Stimulated activated CD8-positive, alpha-beta memory T cell treated with anti-CD3 and anti-CD28 coated beads, Interleukin-15, amount 100 ng/mL, for 1 hour (primary cell): ENCODE measurements at regions not wholly inside any gene's neighbourhood (a gene's known extent, or its start where the extent isn't known, plus 50 kb on each side); places are given as distances from the start of the nearest gene placed in this dataset.
"Not testable (repeated sequence)": the region's sequence is repeated elsewhere in the genome, so short reads cannot be mapped to it uniquely, and the experiment has no call there.

Experiments used
- DNase-seq: peaks from one replicate; pipeline ENCODE4 v3.0.0-alpha.2; 2020; ENCODE audit warnings: low read depth

DNA sequence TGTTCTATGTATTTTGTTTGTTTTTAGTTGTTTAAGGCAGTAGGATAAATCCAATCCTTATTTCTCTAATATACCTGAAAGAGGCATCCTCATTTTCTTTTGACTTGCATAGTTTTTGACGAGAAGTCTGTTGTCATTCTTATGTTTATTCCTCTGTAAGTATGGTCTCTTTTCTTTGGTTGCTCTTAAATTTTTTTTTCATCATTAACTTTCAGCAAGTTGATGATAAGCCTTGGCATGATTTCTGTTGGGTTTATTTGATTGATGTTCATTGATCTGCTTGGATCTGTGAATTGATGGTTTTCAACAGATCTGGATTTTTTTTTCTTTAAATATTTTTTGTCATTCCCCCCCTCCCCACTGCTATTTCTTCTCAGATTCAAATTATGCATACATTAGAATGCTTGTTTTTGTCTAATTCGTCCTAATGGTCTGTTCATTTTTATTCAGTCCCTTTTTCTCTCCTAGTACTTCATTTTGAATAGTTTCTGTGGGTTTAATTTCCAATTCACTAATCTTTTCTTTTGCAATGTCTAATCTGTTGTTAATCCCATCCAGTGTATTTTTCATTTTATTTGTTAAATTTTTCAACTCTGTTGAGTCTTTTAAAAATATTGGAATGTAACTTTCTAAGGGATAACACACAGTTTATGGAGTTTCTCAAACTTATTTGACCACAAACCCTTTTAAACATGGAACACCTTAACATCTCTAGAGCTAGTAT is 495.9 kb downstream of the CSNK1G3 start:
- DNase-seq = no peak

DNA sequence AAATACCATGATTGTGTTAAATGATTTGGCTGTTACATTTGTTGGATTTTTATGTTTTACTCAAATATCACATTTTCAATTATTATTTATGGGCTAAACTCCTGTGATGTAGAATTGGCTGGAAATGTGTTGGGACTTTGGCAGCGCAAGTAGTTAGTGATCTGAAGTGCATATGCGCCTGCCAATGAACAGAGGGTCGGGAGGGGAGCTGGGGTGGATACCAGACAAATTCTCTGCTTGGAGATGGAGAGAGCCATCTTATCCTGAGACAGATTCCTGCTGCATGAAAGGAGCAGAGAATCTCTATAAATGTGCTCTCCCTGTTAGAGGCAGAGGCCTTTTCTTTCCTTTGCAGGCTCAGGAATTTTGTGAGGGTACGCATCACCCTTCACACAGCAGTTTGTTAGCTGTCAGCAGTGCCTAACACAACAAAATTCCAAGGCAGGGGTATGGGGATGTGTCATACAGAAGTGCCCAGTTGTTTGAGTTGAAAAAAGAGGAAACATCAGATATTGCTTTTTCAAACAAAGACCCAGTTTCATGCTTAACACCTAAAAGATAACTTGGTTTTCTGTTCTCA is 489.1 kb downstream of the CSNK1G3 start:
- DNase-seq = no peak

DNA sequence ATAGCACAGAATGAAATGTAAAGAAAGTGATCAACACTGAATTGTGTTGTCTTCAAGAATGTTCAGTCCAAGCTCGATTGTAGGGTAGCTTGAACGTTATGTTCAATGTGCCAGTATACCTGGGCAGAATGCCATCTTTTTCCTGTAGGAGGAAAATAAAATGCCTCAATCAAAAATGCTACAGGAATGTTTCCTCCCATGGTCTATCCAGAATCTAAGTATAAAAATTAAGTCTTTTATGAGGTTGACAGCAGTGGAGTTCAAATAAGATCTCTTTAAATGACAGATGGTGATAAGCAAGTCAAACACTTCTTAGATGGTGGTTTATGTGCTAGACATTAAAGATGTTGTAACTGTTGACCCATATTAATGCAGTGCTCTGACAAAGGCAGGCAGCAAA is 488.6 kb downstream of the CSNK1G3 start:
- DNase-seq = no peak

DNA sequence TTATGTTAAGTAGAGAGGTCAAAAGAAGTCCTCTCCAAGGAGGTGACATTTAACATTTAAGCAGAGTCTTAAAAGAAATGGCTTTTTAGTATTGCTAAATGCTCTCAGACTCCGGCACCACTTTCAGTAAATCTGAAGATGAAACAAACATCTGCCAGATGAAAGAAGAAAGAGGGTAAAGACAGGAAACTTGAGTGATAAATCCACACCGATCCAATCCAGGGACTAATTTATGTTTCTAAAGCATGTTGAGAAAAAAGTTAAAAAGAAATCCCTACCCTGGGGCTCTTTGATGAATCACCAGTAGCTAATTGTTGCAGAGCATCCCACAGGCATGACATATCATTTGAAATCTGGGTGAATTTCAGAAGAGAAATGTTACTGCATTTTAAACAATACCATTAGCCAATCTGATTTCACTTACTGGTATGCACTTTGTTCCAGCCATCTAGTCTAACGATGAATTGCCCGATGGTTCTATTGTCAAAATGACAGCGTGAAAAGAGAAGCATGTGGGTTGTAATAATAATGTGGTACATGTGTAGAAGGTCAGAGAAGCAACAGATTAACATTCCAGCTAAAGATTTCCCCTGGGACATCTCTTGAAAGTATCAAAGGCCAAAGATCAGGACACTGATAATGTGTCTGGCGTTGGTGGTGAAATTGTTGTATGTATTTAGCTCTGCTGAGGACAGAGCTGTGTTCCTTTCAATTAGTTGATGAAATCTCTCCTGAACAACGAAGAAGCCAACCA is 485.7 kb downstream of the CSNK1G3 start:
- no peak for DNase-seq

DNA sequence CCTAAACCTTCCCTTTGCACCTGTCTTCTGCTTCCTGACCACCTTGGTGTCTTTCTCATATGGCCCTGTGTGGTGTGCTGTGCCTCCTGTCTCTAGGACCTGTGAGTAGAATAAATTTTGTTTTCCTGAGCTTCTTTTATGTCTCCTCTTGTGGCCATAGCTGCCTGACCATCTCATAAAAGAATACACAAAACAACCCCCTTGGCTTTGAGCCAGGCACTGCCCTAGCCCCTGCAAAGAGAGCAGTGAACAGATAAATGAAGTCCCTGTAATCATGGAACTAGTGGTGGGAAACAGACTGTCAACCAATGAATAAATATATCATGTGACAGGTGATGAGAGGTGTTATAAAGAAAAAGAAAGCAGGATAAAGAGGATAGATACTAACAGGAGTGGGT is 485.1 kb downstream of the CSNK1G3 start:
- no peak for DNase-seq

DNA sequence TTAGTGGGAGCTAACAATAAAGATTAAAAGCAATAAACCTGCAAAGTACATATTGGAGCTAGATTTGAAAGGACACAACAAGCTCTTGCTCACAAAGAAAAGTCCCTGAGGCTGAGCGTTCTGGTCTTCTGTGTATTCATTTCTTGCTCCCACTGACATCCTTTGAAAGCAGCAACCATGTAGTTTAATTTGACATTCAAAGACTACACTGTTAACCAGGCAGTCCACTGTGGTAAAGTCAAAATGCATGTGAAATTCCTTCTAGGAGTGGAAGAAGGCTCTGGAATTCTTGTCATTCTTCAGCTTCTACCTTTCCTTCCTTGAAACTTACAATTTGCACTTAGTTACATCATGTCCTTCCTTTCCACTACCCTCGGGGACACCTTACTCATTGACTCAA is 480.7 kb downstream of the CSNK1G3 start:
- no peak for DNase-seq

DNA sequence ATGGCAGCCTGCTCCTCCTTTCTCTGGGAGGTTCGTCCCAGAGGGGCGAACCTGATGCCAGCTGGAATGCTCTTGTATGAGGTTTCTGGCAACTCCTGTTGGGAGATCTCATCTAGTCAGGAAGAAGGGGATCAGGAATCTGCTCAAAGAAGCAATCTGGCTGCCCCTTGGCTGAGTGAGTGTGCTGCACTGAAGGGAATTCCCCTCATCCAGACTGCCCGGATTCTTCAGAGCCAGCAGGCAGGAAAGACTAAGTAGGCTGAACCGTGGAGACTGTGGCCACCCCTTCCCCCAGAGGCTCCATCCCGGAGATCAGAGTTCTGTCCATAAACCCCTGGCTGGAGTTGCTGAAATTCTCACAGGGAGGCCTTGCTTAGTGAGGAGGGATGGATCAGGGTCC is 476.0 kb downstream of the CSNK1G3 start:
- no peak for DNase-seq

DNA sequence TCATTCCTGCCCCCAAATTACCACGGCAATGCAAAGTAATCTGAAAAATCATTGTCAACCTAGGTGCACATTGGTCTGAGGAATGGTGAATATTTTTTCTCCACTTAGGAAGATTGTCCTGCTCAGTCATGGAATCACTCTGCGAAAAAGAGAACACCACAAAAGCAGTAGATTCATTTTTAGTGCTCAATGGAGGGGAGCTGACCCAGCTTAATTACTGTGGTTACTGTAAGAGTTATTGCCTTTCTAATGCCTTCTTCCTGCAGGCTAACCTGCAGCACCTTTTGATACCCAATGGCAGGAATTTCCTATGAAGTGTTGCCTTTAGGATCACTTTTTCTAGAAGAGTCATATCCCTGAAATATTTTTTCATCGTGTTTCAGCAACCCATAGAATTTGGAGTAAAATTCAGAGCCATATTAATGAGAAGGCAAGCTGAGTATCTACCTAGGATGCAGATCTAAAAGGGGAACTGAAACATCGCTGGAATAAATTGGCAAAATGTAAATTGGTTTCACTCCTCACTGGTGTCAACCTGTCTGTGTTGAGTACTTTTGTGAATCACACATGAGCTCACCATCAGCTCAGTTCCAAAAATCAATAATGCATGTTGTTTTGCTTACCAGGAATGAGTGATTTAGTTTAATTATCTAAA is 464.5 kb downstream of the CSNK1G3 start:
- no peak for DNase-seq

DNA sequence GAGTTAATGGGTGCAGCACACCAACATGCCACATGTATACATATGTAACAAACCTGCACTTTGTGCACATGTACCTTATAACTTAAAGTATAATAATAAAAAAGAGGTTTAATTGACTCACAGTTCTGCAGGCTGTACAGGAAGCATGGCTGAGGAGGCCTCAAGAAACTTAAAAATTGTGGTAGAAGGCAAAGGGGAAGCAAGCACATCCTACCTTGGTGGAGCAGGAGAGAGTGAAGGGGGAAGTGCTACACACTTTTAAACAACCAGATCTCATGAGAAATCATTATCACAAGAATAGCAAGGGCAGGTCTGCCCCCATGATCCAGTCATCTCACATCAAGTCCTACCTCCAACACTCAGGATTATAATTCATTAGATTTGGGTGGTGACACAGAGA is 463.5 kb downstream of the CSNK1G3 start:
- not testable (repeated sequence) for DNase-seq

DNA sequence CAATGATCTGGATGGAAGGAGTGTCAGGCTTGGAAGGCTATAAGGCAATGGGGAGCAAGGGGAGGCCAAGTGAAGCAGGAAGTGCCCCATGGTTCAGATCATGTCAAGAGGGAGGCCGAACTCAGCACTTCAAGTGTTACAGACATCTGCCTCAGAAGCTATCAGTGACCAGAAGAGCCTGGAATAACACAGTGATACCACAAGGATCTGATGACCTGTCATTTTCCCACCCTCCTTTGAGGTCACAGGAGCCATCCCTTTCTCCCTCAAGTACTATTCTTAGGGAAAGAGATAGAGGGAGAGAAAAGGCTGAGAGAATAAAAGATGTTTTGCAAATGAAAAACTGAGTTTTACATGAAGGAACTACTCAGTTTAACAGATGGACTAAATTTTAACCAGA is 454.8 kb downstream of the CSNK1G3 start:
- no peak for DNase-seq

DNA sequence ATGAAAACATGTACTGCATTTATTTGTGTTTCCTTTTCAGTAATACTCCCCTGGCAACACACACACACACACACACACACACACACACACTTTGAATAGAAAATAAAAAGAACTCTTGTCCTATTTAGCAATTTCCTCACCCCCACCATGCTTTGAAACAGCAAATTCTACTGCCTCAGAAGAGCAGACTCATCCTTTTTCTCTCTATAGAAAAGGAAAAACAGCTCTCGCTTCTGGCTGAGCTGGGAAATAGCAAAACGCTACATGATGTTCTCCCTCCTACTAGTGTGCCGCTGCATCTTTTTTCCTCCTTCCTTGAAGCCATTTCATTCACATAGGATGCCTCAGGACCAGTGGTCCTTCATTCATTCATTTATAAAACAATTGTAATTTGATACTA is 453.6 kb downstream of the CSNK1G3 start:
- no peak for DNase-seq

DNA sequence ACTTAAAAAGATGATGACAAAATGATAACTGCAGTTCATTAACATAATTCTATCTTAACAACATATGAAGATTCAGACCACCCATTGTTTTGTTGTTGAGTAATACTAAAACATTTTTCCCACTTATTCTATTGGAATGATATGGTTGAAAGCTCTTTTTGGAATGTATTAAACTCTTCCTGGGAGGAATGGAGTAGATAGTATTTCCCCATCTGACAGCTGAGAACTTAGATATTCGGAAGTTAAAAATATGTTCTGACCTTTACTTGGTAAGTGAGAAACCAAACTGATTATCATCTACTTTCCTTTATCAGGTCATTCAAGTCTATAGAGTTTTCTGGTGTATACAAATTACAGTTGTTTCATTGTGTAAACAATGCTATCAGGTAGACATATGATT is 452.9 kb downstream of the CSNK1G3 start:
- no peak for DNase-seq

DNA sequence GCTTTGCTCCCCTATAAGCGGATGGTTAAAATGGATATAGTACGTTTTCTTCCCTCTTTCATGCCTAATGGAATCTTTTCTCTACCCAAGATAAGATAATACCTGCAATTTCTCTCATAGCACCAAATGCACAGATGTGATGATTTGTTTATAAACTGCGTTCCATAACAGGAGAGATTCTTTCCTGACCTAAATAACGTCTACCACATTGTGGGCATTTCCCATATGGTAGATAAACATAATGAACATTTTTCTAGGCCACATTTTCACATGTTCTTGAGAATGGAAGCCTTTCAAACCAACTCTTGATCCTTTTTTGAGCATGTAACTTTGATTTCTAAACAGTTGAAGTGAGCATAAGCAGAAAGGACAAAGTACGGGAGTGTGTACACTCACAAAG is 448.5 kb downstream of the CSNK1G3 start:
- DNase-seq = no peak

DNA sequence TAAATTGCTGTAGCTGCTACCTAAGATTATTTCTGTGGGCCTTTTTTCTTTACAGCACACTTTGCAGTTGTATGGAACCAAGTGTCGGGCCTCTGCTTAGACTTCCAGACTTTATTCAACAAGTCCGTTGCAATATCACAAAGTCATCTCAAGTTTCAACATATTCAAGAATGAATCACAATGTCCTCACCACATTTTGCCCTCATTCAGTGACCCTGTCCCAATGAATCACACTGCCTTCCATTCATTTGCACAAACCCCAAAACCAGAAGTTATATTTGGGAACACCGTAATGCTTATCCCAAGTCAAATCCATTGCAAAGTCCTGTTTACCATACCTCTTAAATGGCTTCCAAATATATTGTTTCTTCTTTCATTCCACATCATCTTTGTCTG is 439.6 kb downstream of the CSNK1G3 start:
- no peak for DNase-seq

DNA sequence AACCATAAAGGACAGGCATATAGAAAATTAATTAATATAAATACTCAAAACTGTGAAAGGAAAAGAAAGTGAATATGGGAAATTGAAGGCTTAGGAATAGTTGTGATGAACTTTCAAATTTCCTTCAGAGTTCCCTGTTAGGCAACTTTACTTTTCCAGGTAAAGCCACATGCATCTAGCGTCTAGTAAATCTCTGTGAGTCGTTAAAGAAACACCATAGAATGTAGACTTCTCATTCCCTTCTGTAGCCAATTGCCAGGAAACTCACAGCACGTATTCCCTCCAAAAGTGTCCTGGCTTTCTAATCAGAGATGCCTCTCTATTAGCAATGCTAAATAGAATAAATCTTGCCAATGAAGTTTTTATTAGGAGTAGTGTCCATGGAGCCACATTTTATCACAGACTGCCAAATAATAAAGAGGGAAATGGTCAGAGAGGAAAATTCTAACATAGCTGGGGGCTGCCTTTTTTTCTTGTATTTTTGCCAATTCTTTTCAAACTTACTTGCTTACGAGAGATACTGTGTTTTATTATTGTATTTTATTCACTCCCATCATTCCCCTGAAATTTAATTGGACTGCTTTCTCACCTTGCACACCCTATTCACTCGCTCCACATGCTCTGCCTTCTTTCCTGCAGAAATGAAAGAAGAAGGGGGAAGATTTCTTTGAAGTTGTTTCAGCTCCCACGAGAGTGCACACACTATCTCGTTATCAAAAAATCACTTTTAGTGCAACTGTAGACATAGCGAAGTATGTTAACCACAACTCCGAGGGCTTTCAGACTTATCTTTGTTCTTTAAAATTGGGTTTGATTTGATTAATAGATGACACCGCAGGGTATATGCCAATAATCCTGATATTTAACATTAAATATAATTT is 439.0 kb downstream of the CSNK1G3 start:
- no peak for DNase-seq

DNA sequence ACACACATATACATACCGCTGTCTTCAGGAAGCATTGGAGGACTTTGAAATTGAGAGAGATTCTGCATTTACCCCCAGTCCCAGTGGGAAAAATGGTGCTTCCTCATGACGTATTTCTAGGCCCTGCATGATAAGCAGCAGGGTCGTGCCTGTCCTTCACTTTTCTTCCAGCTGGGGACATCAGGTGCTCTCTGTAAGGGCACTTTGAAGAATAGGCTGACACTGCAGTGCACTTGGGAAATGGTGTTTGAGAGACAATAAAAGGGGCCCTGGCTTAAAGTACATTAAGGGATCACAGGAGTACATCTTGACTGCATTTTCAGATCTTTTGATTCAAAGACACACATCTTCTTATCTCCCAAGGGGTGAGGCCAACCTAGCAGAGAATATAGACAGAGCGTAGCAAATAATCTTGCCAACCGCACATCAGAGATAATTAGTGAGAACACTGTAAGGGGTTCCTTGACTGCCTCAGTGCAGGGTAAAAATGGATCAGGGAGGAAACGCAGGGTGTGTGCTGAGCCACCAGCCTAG is 437.9 kb downstream of the CSNK1G3 start:
- no peak for DNase-seq

DNA sequence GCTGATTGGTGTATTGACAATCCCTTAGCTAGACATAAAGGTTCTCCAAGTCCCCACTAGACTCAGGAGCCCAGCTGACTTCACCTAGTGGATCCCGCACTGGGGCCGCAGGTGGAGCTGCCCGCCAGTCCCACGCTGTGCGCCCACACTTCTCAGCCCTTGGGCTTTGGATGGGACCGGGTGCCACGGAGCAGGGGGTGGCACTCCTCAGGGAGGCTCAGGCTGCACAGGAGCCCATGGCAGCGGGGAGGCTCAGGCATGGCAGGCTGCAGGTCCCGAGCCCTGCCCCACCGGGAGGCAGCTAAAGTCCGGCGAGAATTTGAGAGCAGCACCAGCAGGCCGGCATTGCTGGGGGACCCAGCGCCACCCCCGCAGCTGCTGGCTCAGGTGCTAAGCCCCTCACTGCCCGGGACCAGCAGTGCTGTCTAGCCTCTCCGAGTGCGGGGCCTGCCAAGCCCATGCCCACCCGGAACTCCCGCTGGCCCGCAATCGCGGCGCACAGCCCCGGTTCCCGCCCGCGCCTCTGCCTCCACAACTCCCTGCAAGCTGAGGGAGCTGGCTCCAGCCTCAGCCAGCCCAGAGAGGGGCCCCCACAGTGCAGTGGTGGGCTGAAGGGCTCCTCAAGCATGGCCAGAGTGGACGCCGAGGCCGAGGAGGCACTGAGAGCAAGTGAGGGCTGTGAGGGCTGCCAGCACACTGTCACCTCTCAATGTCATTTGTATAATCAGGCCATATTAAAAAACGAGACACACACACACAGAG is 437.2 kb downstream of the CSNK1G3 start:
- DNase-seq = no peak

DNA sequence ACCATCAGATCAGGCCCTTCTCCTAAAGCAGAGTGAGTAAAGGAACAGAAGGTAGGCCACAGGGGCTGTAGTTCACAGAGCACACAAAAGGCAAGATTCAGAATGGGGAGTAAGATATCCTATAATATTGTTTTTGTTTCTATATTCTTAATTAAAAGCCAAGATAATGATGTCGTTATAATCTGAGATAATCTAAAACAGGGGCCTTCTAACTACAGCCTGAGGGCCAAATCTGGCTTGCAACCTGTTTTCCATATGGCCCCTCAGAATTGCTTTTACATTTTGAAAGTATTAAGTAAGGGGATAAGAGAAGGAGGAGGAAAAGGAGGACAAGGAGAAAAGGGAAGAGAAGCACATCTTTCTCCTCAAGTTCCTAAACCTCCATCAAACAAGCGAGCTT is 435.8 kb downstream of the CSNK1G3 start:
- DNase-seq = no peak

DNA sequence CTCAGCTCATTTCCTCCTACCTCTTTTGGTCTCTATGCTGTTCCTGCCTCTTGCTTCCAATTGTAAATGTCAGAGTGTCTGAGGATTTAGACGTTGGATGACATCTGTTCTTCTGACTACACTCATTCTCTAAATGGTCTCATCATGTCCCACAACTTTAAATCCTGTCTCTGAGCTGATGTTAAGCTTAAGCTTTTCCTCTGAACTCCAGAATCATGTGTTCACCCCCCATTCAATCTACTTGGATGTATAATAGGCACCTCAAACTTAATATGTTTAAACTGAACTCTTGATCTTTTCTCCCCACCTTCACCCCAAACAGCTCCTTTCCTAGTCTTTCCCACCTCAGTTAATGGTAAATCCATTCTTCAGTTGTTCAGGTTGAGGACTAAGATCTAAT is 433.6 kb downstream of the CSNK1G3 start:
- no peak for DNase-seq

DNA sequence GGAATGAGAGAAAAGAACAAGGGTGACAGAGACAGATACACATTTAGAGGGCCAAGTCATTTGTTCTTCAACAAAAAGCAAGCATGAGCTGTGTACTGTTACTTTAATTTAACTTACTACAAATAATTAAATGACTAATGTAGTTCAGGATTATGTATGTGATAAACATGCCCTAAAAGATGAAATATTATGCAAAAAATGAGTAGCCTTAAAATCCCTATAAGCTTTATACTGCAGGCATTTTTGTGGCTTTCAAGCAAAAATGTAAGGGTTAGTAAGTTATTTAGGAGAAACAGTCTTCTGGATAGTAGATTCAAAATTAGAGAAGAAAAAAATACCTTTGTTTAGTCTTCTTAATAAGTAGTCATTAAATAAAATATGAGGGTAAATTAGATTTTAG is 431.2 kb downstream of the CSNK1G3 start:
- DNase-seq = no peak

DNA sequence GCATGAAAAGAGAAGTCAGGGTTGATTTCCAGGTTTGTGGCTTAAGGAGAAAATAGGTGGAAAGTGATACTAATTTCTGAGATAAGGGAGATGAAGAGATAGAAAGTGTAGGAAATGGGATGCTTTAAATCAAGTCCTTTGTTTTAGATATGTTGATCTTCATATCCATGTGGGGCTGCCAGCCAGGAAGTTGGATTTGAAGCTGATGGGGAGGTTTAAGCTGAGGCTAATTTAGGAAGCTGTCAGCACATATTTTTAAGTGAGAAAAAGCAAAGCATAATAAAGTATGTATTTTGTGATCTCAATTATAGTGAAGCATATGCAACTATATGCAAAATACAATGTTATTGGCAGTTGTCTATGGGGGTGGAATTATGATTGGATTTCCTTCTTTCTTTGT is 428.4 kb downstream of the CSNK1G3 start:
- no peak for DNase-seq
